ENCODE measurements at regions not wholly inside any gene's neighbourhood (a gene's known extent, or its start where the extent isn't known, plus 50 kb on each side); places are given as distances from the start of the nearest gene placed in this dataset.

GRCh38 chr6:167515873-167516507, 191.1 kb downstream of the TTLL2 start:
- DNase-seq (ENCODE audit: low spot score), result no peak

GRCh38 chr6:167517254-167517916, 192.5 kb downstream of the TTLL2 start:
- DNase-seq (ENCODE audit: low spot score), result no peak

- DNase-seq (ENCODE audit: low spot score), result no peak
Observed at GRCh38 chr6:167523426-167523825, 198.5 kb downstream of the TTLL2 start.

- DNase-seq (ENCODE audit: low spot score), result no peak
Observed at GRCh38 chr6:167524261-167525111, 199.6 kb downstream of the TTLL2 start.

GRCh38 chr6:167525774-167526173, 200.9 kb downstream of the TTLL2 start:
- no peak for DNase-seq (ENCODE audit: low spot score)

GRCh38 chr6:167526465-167527368, 201.8 kb downstream of the TTLL2 start:
- no peak for DNase-seq (ENCODE audit: low spot score)

- no peak for DNase-seq (ENCODE audit: low spot score)
Observed at GRCh38 chr6:167528239-167528638, 203.4 kb downstream of the TTLL2 start.

- DNase-seq (ENCODE audit: low spot score), result no peak
Observed at GRCh38 chr6:167528976-167529375, 204.1 kb downstream of the TTLL2 start.

GRCh38 chr6:167529444-167530335, 204.8 kb downstream of the TTLL2 start:
- no peak for DNase-seq (ENCODE audit: low spot score)

GRCh38 chr6:167530951-167531350, 206.1 kb downstream of the TTLL2 start:
- DNase-seq (ENCODE audit: low spot score), result no peak

- DNase-seq (ENCODE audit: low spot score), result no peak
Observed at GRCh38 chr6:167532410-167533288, 207.8 kb downstream of the TTLL2 start.

GRCh38 chr6:167533851-167534250, 209.0 kb downstream of the TTLL2 start:
- DNase-seq (ENCODE audit: low spot score), result no peak

GRCh38 chr6:167537816-167538215, 212.9 kb downstream of the TTLL2 start:
- DNase-seq (ENCODE audit: low spot score), result no peak

- no peak for DNase-seq (ENCODE audit: low spot score)
Observed at GRCh38 chr6:167538746-167539145, 213.9 kb downstream of the TTLL2 start.

- DNase-seq (ENCODE audit: low spot score), result no peak
Observed at GRCh38 chr6:167540796-167541195, 215.9 kb downstream of the TTLL2 start.

- DNase-seq (ENCODE audit: low spot score), result no peak
Observed at GRCh38 chr6:167541544-167541943, 216.7 kb downstream of the TTLL2 start.

GRCh38 chr6:167543602-167544497, 219.0 kb downstream of the TTLL2 start:
- DNase-seq (ENCODE audit: low spot score), result no peak

GRCh38 chr6:167546611-167547327, 221.9 kb downstream of the TTLL2 start:
- DNase-seq (ENCODE audit: low spot score), result no peak
